ENCODE measurements at regions not wholly inside any gene's neighbourhood (a gene's known extent, or its start where the extent isn't known, plus 50 kb on each side); places are given as distances from the start of the nearest gene placed in this dataset.
A peak's percentile ranks its signal among the peaks of the same experiment; 100 is the strongest.

- ChIA-PET POLR2A (no interaction called here), CTCF (interaction anchor here (0.6 to 2.1 kb wide), 20 partner anchors 8 to 1423 kb away, joined by 3 to 13 read pairs (median 4); no protein-coding TSS in a partner anchor)
- Histone ChIP-seq H3K4me1 (ENCODE audit: control insufficient read depth, insufficient read depth, low read length) (no peaks in the 10 kb centered on the region), H3K9me3 (ENCODE audit: control insufficient read depth, insufficient read depth, low read depth, low read length) (no peaks in the 10 kb centered on the region), H3K4me3 (ENCODE audit: low read depth, low read length) (no peak overlapping the region), H3K27ac (ENCODE audit: extremely low read depth, low read depth, low read length) (no peak overlapping the region), H3K36me3 (ENCODE audit: control insufficient read depth in 2 of 2, insufficient read depth in 1 of 2, low read length in 2 of 2) (no peaks in the 10 kb centered on the region)
- TF ChIP-seq ZNF747 (tag by site-specific recombination; IDR thresholded peaks at IDR 0.05) (no peak), OSR2 (tag by site-specific recombination; IDR thresholded peaks at IDR 0.05) (no peak)
Measured at GRCh38 chr7:81470724-81471379, 299.0 kb downstream of the HGF start.

DNA sequence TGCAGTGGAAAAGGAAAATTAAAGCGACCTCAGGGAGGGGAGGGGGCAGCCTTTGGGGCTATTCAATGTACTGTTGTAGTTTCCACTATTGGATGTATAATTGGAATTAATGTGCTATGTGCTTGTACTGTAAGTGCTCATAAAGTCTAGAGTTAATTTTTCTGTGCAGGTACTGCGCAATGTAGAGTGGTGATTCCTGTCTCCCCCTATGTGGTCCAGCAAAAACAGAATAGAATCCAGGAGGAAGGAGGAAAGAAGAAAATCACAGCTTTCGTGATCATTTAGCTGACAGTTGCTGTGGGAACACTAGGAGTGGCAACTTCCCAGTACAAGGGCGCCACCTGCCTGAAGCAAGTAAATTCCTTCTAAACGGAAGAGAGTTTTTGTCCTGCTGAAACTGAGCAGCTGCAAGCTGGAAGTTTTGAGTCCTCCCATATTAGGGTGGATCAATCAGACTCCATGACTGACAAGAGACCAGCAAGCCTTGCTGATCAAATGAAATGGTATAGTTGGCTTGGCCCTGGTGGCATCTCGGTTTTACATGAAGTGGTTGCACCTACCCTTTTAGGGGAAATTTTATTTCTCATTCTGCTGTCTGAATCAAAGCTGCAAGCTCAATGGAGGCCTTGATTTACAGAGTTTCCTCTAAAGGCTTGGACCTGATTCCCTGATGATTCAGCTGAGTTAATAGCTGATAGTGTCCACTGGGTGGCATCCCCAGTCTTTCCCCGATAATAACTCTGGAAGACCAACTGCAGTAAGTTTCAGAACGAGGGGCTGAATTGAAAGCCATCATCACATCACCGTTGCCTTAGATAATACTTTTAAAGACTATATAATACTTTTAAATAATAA is 299.8 kb downstream of the HGF start:
- Histone ChIP-seq H3K4me3 (ENCODE audit: low read depth, low read length) (no peak overlapping the region), H3K27ac (ENCODE audit: extremely low read depth, low read depth, low read length) (no peak overlapping the region), H3K4me1 (ENCODE audit: control insufficient read depth, insufficient read depth, low read length) (no peaks in the 10 kb centered on the region), H3K36me3 (ENCODE audit: control insufficient read depth in 2 of 2, insufficient read depth in 1 of 2, low read length in 2 of 2) (no peaks in the 10 kb centered on the region), H3K9me3 (ENCODE audit: control insufficient read depth, insufficient read depth, low read depth, low read length) (no peaks in the 10 kb centered on the region)
- POLR2A ChIA-PET = no interaction called here
- CTCF ChIA-PET = interaction anchor here (0.6 to 2.1 kb wide), 26 partner anchors 9 to 1422 kb away, joined by 3 to 13 read pairs (median 4); no protein-coding TSS in a partner anchor
- TF ChIP-seq ZNF433 (tag by site-specific recombination; IDR thresholded peaks at IDR 0.05; ENCODE audit: low read depth) (no peak), ZNF776 (tag by site-specific recombination; IDR thresholded peaks at IDR 0.05; ENCODE audit: borderline replicate concordance) (no peak), ZNF394 (tag by site-specific recombination; IDR thresholded peaks at IDR 0.05; ENCODE audit: borderline replicate concordance) (no peak), ZNF223 (tag by site-specific recombination; IDR thresholded peaks at IDR 0.05) (no peak), ZNF658 (tag by site-specific recombination; IDR thresholded peaks at IDR 0.05) (no peak), ZNF837 (tag by site-specific recombination; IDR thresholded peaks at IDR 0.05) (no peak), PRDM4 (tag by site-specific recombination; IDR thresholded peaks at IDR 0.05) (peak; percentile 78), ZNF544 (tag by site-specific recombination; IDR thresholded peaks at IDR 0.05) (no peak), ZNF654 (tag by site-specific recombination; IDR thresholded peaks at IDR 0.05; ENCODE audit: low read depth) (peak; percentile 73), ZNF488 (tag by site-specific recombination; IDR thresholded peaks at IDR 0.05) (no peak), ZNF112 (tag by site-specific recombination; IDR thresholded peaks at IDR 0.05) (no peak), ZNF398 (tag by site-specific recombination; IDR thresholded peaks at IDR 0.05) (no peak), SP2 (tag by site-specific recombination; IDR thresholded peaks at IDR 0.05) (no peak), GLIS2 (tag by site-specific recombination; IDR thresholded peaks at IDR 0.05) (no peak), ZNF677 (tag by site-specific recombination; IDR thresholded peaks at IDR 0.05) (no peak)
- TF ChIP-seq, protein P1, sequence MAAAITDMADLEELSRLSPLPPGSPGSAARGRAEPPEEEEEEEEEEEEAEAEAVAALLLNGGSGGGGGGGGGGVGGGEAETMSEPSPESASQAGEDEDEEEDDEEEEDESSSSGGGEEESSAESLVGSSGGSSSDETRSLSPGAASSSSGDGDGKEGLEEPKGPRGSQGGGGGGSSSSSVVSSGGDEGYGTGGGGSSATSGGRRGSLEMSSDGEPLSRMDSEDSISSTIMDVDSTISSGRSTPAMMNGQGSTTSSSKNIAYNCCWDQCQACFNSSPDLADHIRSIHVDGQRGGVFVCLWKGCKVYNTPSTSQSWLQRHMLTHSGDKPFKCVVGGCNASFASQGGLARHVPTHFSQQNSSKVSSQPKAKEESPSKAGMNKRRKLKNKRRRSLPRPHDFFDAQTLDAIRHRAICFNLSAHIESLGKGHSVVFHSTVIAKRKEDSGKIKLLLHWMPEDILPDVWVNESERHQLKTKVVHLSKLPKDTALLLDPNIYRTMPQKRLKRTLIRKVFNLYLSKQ (tag by site-specific recombination; IDR thresholded peaks at IDR 0.05; ENCODE audit: borderline replicate concordance) = no peak
- TF ChIP-seq, protein P2, sequence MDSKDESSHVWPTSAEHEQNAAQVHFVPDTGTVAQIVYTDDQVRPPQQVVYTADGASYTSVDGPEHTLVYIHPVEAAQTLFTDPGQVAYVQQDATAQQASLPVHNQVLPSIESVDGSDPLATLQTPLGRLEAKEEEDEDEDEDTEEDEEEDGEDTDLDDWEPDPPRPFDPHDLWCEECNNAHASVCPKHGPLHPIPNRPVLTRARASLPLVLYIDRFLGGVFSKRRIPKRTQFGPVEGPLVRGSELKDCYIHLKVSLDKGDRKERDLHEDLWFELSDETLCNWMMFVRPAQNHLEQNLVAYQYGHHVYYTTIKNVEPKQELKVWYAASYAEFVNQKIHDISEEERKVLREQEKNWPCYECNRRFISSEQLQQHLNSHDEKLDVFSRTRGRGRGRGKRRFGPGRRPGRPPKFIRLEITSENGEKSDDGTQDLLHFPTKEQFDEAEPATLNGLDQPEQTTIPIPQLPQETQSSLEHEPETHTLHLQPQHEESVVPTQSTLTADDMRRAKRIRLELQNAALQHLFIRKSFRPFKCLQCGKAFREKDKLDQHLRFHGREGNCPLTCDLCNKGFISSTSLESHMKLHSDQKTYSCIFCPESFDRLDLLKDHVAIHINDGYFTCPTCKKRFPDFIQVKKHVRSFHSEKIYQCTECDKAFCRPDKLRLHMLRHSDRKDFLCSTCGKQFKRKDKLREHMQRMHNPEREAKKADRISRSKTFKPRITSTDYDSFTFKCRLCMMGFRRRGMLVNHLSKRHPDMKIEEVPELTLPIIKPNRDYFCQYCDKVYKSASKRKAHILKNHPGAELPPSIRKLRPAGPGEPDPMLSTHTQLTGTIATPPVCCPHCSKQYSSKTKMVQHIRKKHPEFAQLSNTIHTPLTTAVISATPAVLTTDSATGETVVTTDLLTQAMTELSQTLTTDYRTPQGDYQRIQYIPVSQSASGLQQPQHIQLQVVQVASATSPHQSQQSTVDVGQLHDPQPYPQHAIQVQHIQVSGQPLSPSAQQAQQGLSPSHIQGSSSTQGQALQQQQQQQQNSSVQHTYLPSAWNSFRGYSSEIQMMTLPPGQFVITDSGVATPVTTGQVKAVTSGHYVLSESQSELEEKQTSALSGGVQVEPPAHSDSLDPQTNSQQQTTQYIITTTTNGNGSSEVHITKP (tag by site-specific recombination; IDR thresholded peaks at IDR 0.05) = peak; percentile 49; the same call in 1 of the 2 replicates
- TF ChIP-seq, protein P3, sequence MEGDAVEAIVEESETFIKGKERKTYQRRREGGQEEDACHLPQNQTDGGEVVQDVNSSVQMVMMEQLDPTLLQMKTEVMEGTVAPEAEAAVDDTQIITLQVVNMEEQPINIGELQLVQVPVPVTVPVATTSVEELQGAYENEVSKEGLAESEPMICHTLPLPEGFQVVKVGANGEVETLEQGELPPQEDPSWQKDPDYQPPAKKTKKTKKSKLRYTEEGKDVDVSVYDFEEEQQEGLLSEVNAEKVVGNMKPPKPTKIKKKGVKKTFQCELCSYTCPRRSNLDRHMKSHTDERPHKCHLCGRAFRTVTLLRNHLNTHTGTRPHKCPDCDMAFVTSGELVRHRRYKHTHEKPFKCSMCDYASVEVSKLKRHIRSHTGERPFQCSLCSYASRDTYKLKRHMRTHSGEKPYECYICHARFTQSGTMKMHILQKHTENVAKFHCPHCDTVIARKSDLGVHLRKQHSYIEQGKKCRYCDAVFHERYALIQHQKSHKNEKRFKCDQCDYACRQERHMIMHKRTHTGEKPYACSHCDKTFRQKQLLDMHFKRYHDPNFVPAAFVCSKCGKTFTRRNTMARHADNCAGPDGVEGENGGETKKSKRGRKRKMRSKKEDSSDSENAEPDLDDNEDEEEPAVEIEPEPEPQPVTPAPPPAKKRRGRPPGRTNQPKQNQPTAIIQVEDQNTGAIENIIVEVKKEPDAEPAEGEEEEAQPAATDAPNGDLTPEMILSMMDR (tag by site-specific recombination; IDR thresholded peaks at IDR 0.05) = peak; percentile 77; the same call in 1 of the 2 replicates
